Aorta (tissue), 5 donors: ENCODE measurements at regions not wholly inside any gene's neighbourhood (a gene's known extent, or its start where the extent isn't known, plus 50 kb on each side); places are given as distances from the start of the nearest gene placed in this dataset.

ENCODE experiments used
- ATAC-seq: fragments of 200-7000 bp; cut with Tn5 transposase; one replicate; pipeline ENCODE4 v1.9.1; 2022; ENCODE audit warnings: moderate library complexity; ENCODE audit not compliant: low FRiP score
- DNase-seq, 2 donors: peaks; one replicate each; pipeline ENCODE4 v3.0.0-alpha.2; 2020
- H3K27ac ChIP-seq, 2 donors: one replicate each; pipeline ENCODE4 v1.5.1; 2013; ENCODE audit warnings: low read length in 2 of 2, mild to moderate bottlenecking in 2 of 2, moderate library complexity in 2 of 2, control low read depth in 1 of 2, inconsistent platforms in 1 of 2, low read depth in 1 of 2
- H3K27me3 ChIP-seq, 2 donors: one replicate each; pipeline ENCODE4 v1.6.1; 2013; ENCODE audit warnings: control low read depth in 1 of 2, low read length in 1 of 2, mild to moderate bottlenecking in 1 of 2, moderate library complexity in 1 of 2; ENCODE audit not compliant: insufficient read depth in 2 of 2, control insufficient read depth in 1 of 2
- H3K36me3 ChIP-seq, 2 donors: one replicate each; pipeline ENCODE4 v1.6.1; 2013; ENCODE audit warnings: control low read depth in 1 of 2, low read length in 1 of 2, mild to moderate bottlenecking in 1 of 2; ENCODE audit not compliant: insufficient read depth in 2 of 2, control insufficient read depth in 1 of 2
- H3K4me1 ChIP-seq, 2 donors: one replicate each; pipeline ENCODE4 v1.6.1; 2013; ENCODE audit warnings: low read length in 2 of 2, control low read depth in 1 of 2, mild to moderate bottlenecking in 1 of 2, moderate library complexity in 1 of 2; ENCODE audit not compliant: insufficient read depth in 2 of 2, control insufficient read depth in 1 of 2
- H3K4me3 ChIP-seq, 2 donors: one replicate each; pipeline ENCODE4 v1.5.1; 2013; ENCODE audit warnings: low read length in 2 of 2, control low read depth in 1 of 2, mild to moderate bottlenecking in 1 of 2
- H3K9me3 ChIP-seq: one replicate; pipeline ENCODE4 v1.6.1; 2013; ENCODE audit warnings: mild to moderate bottlenecking, low read length; ENCODE audit not compliant: control insufficient read depth
- WGBS, 2 donors: extraction: QIAGEN DNeasy Blood & Tissue Kit; methylation state at CpG; one replicate each; pipeline ENCODE4 v1.1.7; 2013; 5-methylcytosine and 5-hydroxymethylcytosine counted together
- intact Hi-C, 2 donors: fragments of 100-400 bp; cut with DNase I; formaldehyde crosslinking; loops; one replicate each; pipeline versions ENCODE4 v1.14.2 to v1.15.0; 2022
- donor health status: healthy with polysubstance abuse.
- donor health status: Bipolar disorder and iron deficiency.
- donor health status: DM: no; HTN: no; CAD: no.
- donor health status: DM: no; HTN: no; CAD: no.
- donor health status: DM: yes; HTN: yes; CAD: no.

DNA sequence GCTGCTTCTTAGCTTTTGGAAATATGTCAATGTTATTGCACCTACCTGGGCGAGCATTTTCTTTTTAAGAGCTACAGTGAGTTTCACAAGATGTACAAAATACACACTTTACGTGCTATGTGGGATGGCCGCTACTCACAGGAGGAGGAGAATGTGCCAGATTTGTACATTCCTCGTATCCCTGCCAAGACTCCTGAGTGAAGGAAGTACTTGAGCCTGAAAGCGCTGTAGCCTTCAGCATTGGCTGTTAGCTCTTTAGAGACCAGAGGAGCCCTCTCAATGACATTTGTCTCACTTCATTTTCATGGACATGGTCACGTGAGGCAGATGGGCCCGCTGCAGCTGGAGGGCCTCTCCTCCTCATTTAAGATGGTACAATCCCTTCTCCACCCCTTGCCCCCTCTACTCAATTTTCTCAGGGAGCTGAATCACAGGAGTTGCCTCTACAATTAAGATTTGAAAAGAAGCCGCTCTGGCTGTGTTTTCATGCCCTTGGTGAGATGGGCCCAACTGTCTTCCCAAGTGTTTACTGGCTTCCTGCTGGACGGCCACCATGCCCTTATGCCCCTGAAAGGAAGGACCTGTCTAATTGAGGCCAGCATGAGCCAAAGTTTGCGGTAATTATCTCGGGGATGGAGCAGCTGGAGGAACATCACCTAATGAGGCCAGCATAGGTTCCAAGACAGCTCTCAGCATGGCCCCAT is 442.6 kb downstream of the PRDM2 start:
- 35 to 42% methylated on average over 11 of the region's 11 CpGs for WGBS, 2 donors
- Histone ChIP-seq H3K27ac (no peak overlapping the region), H3K4me3 (no peak overlapping the region), H3K36me3 (no peaks in the 10 kb centered on the region), H3K27me3 (no peaks in the 10 kb centered on the region), H3K4me1 (no peaks in the 10 kb centered on the region), H3K9me3 (no peaks in the 10 kb centered on the region)
- no peak for DNase-seq
- intact Hi-C loops: no loop called here
- ATAC-seq: no peak

GRCh38 chr1:14143777-14144176 is 443.8 kb downstream of the PRDM2 start:
- Histone ChIP-seq H3K27ac (no peak overlapping the region), H3K9me3 (no peaks in the 10 kb centered on the region), H3K4me3 (no peak overlapping the region), H3K4me1 (no peaks in the 10 kb centered on the region), H3K27me3 (no peaks in the 10 kb centered on the region), H3K36me3 (no peaks in the 10 kb centered on the region)
- ATAC-seq (no peak), DNase-seq (no peak)
- WGBS, 2 donors: 92% methylated on average over 5 of the region's 5 CpGs
- intact Hi-C loops: no loop called here

DNA sequence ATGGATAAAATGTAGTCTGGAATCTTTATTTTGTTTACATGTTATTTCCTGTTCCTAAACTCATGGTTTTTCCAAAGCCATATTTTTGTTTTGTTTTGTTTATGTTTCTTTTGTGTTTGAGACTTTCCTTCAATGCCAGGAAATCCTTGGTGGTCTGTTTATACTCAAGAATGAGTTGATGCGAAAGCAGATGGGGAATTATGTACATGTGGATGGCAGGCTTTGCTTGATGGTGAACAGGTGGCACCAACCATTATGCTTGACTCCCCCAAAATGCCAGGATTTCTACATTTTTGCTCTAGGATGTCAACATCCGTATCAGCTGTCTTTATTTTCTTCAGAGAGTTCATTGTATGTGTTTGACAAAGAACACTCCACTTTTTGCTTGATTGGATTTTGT is 448.5 kb downstream of the PRDM2 start:
- Histone ChIP-seq H3K4me1 (no peaks in the 10 kb centered on the region), H3K27me3 (no peaks in the 10 kb centered on the region), H3K9me3 (no peaks in the 10 kb centered on the region), H3K36me3 (no peaks in the 10 kb centered on the region), H3K4me3 (no peak overlapping the region), H3K27ac (no peak overlapping the region)
- intact Hi-C loops: no loop called here
- DNase-seq: no peak
- no peak for ATAC-seq
- 63 to 91% methylated on average over 2 of the region's 2 CpGs for WGBS, 2 donors

DNA sequence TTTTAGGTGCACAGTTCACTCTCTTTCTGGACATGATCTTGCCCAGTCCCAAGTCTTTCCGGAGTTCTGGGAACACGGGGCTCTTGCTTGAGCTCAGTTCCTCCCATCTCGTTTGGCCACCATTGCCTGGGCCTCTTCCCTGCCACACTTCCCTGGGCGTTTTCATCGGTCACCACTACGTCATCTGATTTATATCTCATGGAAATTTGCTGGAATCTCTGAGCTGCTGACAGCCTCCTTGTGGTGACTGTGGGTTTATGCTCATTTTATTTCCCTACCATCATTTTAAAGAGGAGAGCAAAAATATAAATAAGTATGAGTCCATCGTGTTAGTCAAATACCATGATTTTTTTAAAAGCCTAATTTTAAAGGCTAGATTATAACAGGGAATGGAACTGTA is 449.1 kb upstream of the KAZN start:
- H3K4me3 ChIP-seq: no peak overlapping the region
- intact Hi-C loops: no loop called here
- WGBS, 2 donors: 51 to 56% methylated on average over 7 of the region's 7 CpGs
- DNase-seq: no peak
- no peak overlapping the region for H3K27ac ChIP-seq
- H3K9me3 ChIP-seq: no peaks in the 10 kb centered on the region
- H3K4me1 ChIP-seq: no peaks in the 10 kb centered on the region
- no peaks in the 10 kb centered on the region for H3K27me3 ChIP-seq
- no peaks in the 10 kb centered on the region for H3K36me3 ChIP-seq
- no peak for ATAC-seq

GRCh38 chr1:14156543-14156942 is 441.9 kb upstream of the KAZN start:
- no peak overlapping the region for H3K27ac ChIP-seq
- intact Hi-C loops: no loop called here
- H3K4me3 ChIP-seq: no peak overlapping the region
- H3K4me1 ChIP-seq: no peaks in the 10 kb centered on the region
- DNase-seq (no peak), ATAC-seq (no peak)
- no peaks in the 10 kb centered on the region for H3K27me3 ChIP-seq
- H3K9me3 ChIP-seq: peaks cover 3% of the 10 kb centered on the region
- WGBS, 2 donors: 95 to 96% methylated on average over 4 of the region's 4 CpGs
- no peaks in the 10 kb centered on the region for H3K36me3 ChIP-seq

- Histone ChIP-seq H3K4me3 (no peak overlapping the region), H3K27ac (no peak overlapping the region), H3K27me3 (no peaks in the 10 kb centered on the region), H3K9me3 (peaks cover 6% of the 10 kb centered on the region), H3K36me3 (no peaks in the 10 kb centered on the region), H3K4me1 (no peaks in the 10 kb centered on the region)
- intact Hi-C loops: no loop called here
- DNase-seq: no peak
- no peak for ATAC-seq
- WGBS, 2 donors: 8 to 11% methylated on average over 2 of the region's 2 CpGs
Observed at GRCh38 chr1:14160781-14161180, 437.7 kb upstream of the KAZN start.

- H3K36me3 ChIP-seq: no peaks in the 10 kb centered on the region
- 88 to 89% methylated on average over 4 of the region's 4 CpGs for WGBS, 2 donors
- DNase-seq (no peak), ATAC-seq (no peak)
- no peaks in the 10 kb centered on the region for H3K4me1 ChIP-seq
- H3K4me3 ChIP-seq: no peak overlapping the region
- peaks cover 6% of the 10 kb centered on the region for H3K9me3 ChIP-seq
- no peaks in the 10 kb centered on the region for H3K27me3 ChIP-seq
- intact Hi-C loops: no loop called here
- no peak overlapping the region for H3K27ac ChIP-seq
Observed at GRCh38 chr1:14163246-14163645, 435.2 kb upstream of the KAZN start.

DNA sequence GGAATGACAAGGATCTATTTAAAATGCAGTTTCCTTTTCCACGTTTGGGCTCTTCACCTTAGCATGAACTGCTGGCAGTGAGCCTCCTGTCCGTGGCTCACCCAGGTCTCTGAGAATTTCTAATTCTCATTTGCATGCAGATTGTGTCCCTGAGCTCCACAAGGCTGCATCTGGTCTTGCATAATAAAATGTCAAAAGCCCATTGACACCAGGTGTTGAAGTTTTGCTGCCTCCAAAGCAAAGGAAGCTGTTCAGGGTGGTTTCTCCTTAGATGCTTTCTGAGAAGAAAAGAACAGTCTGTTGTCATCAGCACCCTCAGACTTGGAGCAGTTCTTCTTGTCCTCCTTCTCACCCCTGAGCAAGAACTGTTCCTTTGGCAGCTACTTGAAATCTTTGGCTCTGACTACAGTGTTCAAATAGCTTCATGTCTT is 433.1 kb upstream of the KAZN start:
- no peak for ATAC-seq
- intact Hi-C loops: no loop called here
- WGBS, 2 donors: 11 to 32% methylated on average over 2 of the region's 2 CpGs

DNA sequence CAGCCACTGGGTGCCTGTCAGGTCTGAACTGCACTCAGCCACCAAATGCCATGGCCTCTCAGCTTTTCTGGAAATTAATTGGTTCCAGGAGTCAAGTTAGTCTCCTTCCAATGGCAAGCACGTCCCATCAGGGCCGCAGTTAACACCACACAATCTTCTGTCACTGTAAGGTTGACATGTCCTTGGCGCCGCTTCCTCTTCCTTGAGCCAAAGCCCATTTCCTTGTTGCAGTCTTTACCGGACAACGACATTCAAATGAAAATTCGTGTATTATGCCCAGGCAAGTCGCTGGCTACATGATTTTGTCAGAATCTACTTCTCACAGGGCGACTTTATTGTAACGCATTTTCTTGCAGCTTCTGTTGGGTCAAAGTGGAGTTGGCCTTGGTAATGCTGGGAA is 430.6 kb upstream of the KAZN start:
- no peak overlapping the region for H3K27ac ChIP-seq
- H3K9me3 ChIP-seq: peaks cover 3% of the 10 kb centered on the region
- no peak overlapping the region for H3K4me3 ChIP-seq
- no peaks in the 10 kb centered on the region for H3K36me3 ChIP-seq
- WGBS, 2 donors: 62 to 69% methylated on average over 10 of the region's 10 CpGs
- H3K27me3 ChIP-seq: no peaks in the 10 kb centered on the region
- no peak for ATAC-seq
- H3K4me1 ChIP-seq: no peaks in the 10 kb centered on the region
- intact Hi-C loops: no loop called here
- DNase-seq: no peak

More for the DNA sequence above, 433.1 kb upstream of the KAZN start:
- H3K9me3 ChIP-seq: peaks cover 3% of the 10 kb centered on the region
- no peak for DNase-seq
- H3K4me3 ChIP-seq: no peak overlapping the region
- no peaks in the 10 kb centered on the region for H3K27me3 ChIP-seq
- no peak overlapping the region for H3K27ac ChIP-seq
- no peaks in the 10 kb centered on the region for H3K36me3 ChIP-seq
- H3K4me1 ChIP-seq: no peaks in the 10 kb centered on the region
